ENCODE measurements at regions not wholly inside any gene's neighbourhood (a gene's known extent, or its start where the extent isn't known, plus 50 kb on each side); places are given as distances from the start of the nearest gene placed in this dataset.
"Not testable (repeated sequence)": the region's sequence is repeated elsewhere in the genome, so short reads cannot be mapped to it uniquely, and the experiment has no call there.

- DNase-seq = no peak
Measured at GRCh38 chr9:81741103-81741502, 51.8 kb upstream of the TLE1 start.

- DNase-seq = no peak
Measured at GRCh38 chr9:81748091-81748490, 58.7 kb upstream of the TLE1 start.

- no peak for DNase-seq
Measured at GRCh38 chr9:81753436-81753835, 64.1 kb upstream of the TLE1 start.

GRCh38 chr9:81754245-81754644, 64.9 kb upstream of the TLE1 start:
- no peak for DNase-seq

- DNase-seq = no peak
Measured at GRCh38 chr9:81755721-81756120, 66.4 kb upstream of the TLE1 start.

GRCh38 chr9:81756561-81756960, 67.2 kb upstream of the TLE1 start:
- DNase-seq = no peak

- no peak for DNase-seq
Measured at GRCh38 chr9:81758123-81758797, 68.9 kb upstream of the TLE1 start.

- no peak for DNase-seq
Measured at GRCh38 chr9:81759680-81760215, 70.4 kb upstream of the TLE1 start.

- no peak for DNase-seq
Measured at GRCh38 chr9:81767921-81768320, 78.6 kb upstream of the TLE1 start.

GRCh38 chr9:81771571-81771970, 82.2 kb upstream of the TLE1 start:
- DNase-seq = no peak

- DNase-seq = no peak
Measured at GRCh38 chr9:81772144-81772543, 82.8 kb upstream of the TLE1 start.

GRCh38 chr9:81776390-81776789, 87.0 kb upstream of the TLE1 start:
- no peak for DNase-seq

- no peak for DNase-seq
Measured at GRCh38 chr9:81776834-81777233, 87.5 kb upstream of the TLE1 start.

- no peak for DNase-seq
Measured at GRCh38 chr9:81777482-81777881, 88.1 kb upstream of the TLE1 start.

GRCh38 chr9:81782313-81782995, 93.1 kb upstream of the TLE1 start:
- no peak for DNase-seq

GRCh38 chr9:81787747-81788632, 98.6 kb upstream of the TLE1 start:
- DNase-seq = peak; percentile 87

- no peak for DNase-seq
Measured at GRCh38 chr9:81789721-81790120, 100.4 kb upstream of the TLE1 start.

- DNase-seq = no peak
Measured at GRCh38 chr9:81790166-81790565, 100.8 kb upstream of the TLE1 start.

GRCh38 chr9:81791076-81791475, 101.7 kb upstream of the TLE1 start:
- DNase-seq = no peak

GRCh38 chr9:81798606-81799005, 109.3 kb upstream of the TLE1 start:
- DNase-seq = no peak

GRCh38 chr9:81801190-81801589, 111.8 kb upstream of the TLE1 start:
- no peak for DNase-seq

- no peak for DNase-seq
Measured at GRCh38 chr9:81804306-81804705, 115.0 kb upstream of the TLE1 start.

- not testable (repeated sequence) for DNase-seq
Measured at GRCh38 chr9:81811688-81812087, 116.5 kb upstream of the SPATA31D4 start.

GRCh38 chr9:81814401-81814793, 113.8 kb upstream of the SPATA31D4 start:
- no peak for DNase-seq

Data from hematopoietic multipotent progenitor cell treated with erythropoietin and hydrocortisone succinate and interleukin-3 and kit ligand, for 8 days (in vitro differentiated cells).